ENCODE measurements at regions not wholly inside any gene's neighbourhood (a gene's known extent, or its start where the extent isn't known, plus 50 kb on each side); places are given as distances from the start of the nearest gene placed in this dataset.

- no peak for ATAC-seq
- TF ChIP-seq CTCF (IDR thresholded peaks at IDR 0.05) (no peak), POLR2A (IDR thresholded peaks at IDR 0.05) (no peak)
- Histone ChIP-seq H3K4me1 (peaks cover 4% of the 10 kb centered on the region), H3K9me3 (no peaks in the 10 kb centered on the region), H3K27ac (no peak overlapping the region), H3K4me3 (no peak overlapping the region), H3K27me3 (no peaks in the 10 kb centered on the region), H3K36me3 (replicated peaks in 1 of 2; ENCODE audit: insufficient read depth in 1 of 2, low read depth in 2 of 2) (no peaks in the 10 kb centered on the region)
- intact Hi-C loops (cut with DNase I), result no loop called here
- no peak for DNase-seq
These were observed 193.2 kb upstream of the HABP2 start for GRCh38 chr10:113359655-113360054.

- WGBS, 2 donors, result 73 to 76% methylated on average over 4 of the region's 4 CpGs
- TF ChIP-seq POLR2A (IDR thresholded peaks at IDR 0.05) (no peak), CTCF (IDR thresholded peaks at IDR 0.05) (no peak)
- intact Hi-C loops (cut with DNase I), result no loop called here
- no peaks in the 10 kb centered on the region for H3K9me3 ChIP-seq
- ATAC-seq (no peak), DNase-seq (no peak)
- no peaks in the 10 kb centered on the region for H3K27me3 ChIP-seq
- no peaks in the 10 kb centered on the region for H3K36me3 ChIP-seq (replicated peaks in 1 of 2; ENCODE audit: insufficient read depth in 1 of 2, low read depth in 2 of 2)
- peaks cover 4% of the 10 kb centered on the region for H3K4me1 ChIP-seq
- no peak overlapping the region for H3K4me3 ChIP-seq
- H3K27ac ChIP-seq, result no peak overlapping the region
These were observed 192.0 kb upstream of the HABP2 start for GRCh38 chr10:113360870-113361269.

DNA sequence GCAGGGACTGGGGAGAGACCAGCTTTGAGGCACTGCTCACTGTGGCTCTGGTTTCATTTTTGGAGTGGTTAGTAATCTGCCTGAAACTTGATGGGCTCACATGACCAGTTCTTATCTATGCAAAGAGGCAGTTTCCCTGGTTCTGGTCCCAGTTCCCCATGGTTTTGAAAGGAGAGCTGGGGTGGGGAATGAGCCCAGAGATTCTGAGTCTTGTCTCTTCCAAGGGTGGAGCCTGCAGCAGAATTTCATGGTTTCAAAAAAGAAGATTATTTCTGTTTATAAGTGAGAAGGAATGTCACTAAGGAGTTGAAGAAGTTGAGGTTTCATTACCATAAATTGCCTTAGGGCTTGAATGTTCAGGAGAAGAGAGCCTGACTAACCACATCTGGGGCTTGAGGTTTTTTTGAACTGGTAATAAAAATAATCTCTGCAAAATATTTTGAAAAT lies 190.2 kb upstream of the HABP2 start:
- H3K4me1 ChIP-seq, result peaks cover 4% of the 10 kb centered on the region
- H3K27me3 ChIP-seq, result no peaks in the 10 kb centered on the region
- no peak overlapping the region for H3K4me3 ChIP-seq
- DNase-seq, result no peak
- H3K9me3 ChIP-seq, result no peaks in the 10 kb centered on the region
- no peak overlapping the region for H3K27ac ChIP-seq
- intact Hi-C loops (cut with DNase I), result no loop called here
- TF ChIP-seq POLR2A (IDR thresholded peaks at IDR 0.05) (no peak), CTCF (IDR thresholded peaks at IDR 0.05) (no peak)
- no peaks in the 10 kb centered on the region for H3K36me3 ChIP-seq (replicated peaks in 1 of 2; ENCODE audit: insufficient read depth in 1 of 2, low read depth in 2 of 2)
- ATAC-seq, result no peak

GRCh38 chr10:113364227-113364626 lies 188.6 kb upstream of the HABP2 start:
- H3K4me3 ChIP-seq, result no peak overlapping the region
- H3K27ac ChIP-seq, result no peak overlapping the region
- no peak for ATAC-seq
- TF ChIP-seq POLR2A (IDR thresholded peaks at IDR 0.05), result no peak
- no peaks in the 10 kb centered on the region for H3K27me3 ChIP-seq
- intact Hi-C loops (cut with DNase I), result no loop called here
- DNase-seq, result no peak
- 93% methylated on average over 3 of the region's 3 CpGs for WGBS, 2 donors
- H3K36me3 ChIP-seq (replicated peaks in 1 of 2; ENCODE audit: insufficient read depth in 1 of 2, low read depth in 2 of 2), result no peaks in the 10 kb centered on the region
- H3K9me3 ChIP-seq, result no peaks in the 10 kb centered on the region
- peaks cover 4% of the 10 kb centered on the region for H3K4me1 ChIP-seq

DNA sequence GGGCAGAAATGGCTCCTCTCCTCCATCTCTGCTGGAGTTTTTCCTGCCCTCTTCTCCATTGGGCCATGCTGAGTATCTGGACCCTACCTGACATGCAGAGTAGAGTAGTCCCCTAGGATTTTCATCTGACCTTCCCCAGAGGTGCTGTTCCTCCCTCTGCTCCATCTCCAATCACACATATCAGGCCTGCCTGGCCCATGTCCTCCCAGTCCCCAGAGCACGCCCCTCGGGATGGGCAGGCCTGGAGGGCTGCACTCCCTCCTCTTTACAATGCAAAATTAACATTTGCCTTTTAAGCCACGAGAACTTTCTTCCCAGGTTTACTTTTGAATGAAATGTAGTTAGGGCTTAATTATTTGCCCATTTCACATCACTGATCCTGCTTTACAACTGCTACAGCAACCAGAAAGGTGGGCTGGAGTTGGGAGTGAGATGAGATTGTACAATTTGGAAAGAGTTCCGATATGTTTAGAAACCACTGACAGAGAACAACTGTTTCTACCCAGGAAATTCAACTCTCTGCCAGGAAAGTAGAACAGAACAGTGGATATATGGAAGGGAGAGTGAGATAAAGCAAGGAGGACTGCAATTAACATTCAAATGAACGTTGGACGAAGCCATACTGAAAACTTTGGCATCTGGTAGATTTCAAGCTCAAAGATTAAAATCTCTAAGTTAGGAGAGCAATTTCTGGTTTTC lies 184.0 kb upstream of the HABP2 start:
- DNase-seq, result no peak

More for the DNA sequence above, 184.0 kb upstream of the HABP2 start:
- no peak overlapping the region for H3K4me3 ChIP-seq
- H3K27me3 ChIP-seq, result no peaks in the 10 kb centered on the region
- H3K36me3 ChIP-seq (replicated peaks in 1 of 2; ENCODE audit: insufficient read depth in 1 of 2, low read depth in 2 of 2), result no peaks in the 10 kb centered on the region
- no peak overlapping the region for H3K27ac ChIP-seq
- intact Hi-C loops (cut with DNase I), result no loop called here
- 66% methylated on average over 6 of the region's 6 CpGs for WGBS, 2 donors
- no peak for ATAC-seq
- TF ChIP-seq CTCF (IDR thresholded peaks at IDR 0.05) (no peak), POLR2A (IDR thresholded peaks at IDR 0.05) (no peak)
- H3K4me1 ChIP-seq, result no peaks in the 10 kb centered on the region
- no peaks in the 10 kb centered on the region for H3K9me3 ChIP-seq

Data from body of pancreas (tissue), 4 donors.